ENCODE measurements at regions not wholly inside any gene's neighbourhood (a gene's known extent, or its start where the extent isn't known, plus 50 kb on each side); places are given as distances from the start of the nearest gene placed in this dataset.

GRCh38 chrX:120749141-120749846, 119.4 kb upstream of the C1GALT1C1 start:
- H3K27me3 Mint-ChIP-seq (ENCODE audit: low read depth) = peaks cover 24% of the 10 kb centered on the region
- Histone ChIP-seq H4K91ac (ENCODE audit: insufficient read length, low read depth, low read length) (no peak overlapping the region), H3K4me2 (ENCODE audit: insufficient read depth, insufficient read length, low read length) (no peak overlapping the region), H3K27ac (ENCODE audit: insufficient read length, low read depth, low read length) (no peak overlapping the region), H3K79me2 (ENCODE audit: insufficient read depth, low read length) (no peaks in the 10 kb centered on the region), H3K14ac (ENCODE audit: insufficient read depth, low read length) (no peak overlapping the region), H3K56ac (ENCODE audit: insufficient read length, low read depth, low read length) (no peak overlapping the region), H3K18ac (ENCODE audit: insufficient read length, low read depth, low read length) (no peak overlapping the region), H3K4ac (ENCODE audit: low read depth, low read length) (no peak overlapping the region), H2BK15ac (ENCODE audit: low read depth, low read length) (no peak overlapping the region), H4K20me1 (ENCODE audit: control insufficient read depth, insufficient read depth, insufficient read length) (no peaks in the 10 kb centered on the region), H3K4me1 (ENCODE audit: insufficient read depth, low read length) (no peaks in the 10 kb centered on the region), H3K27me3 (ENCODE audit: insufficient read depth, low read length) (no peaks in the 10 kb centered on the region), H3K23me2 (ENCODE audit: insufficient read length, low read depth, low read length, poor library complexity, severe bottlenecking) (no peaks in the 10 kb centered on the region), H2BK12ac (ENCODE audit: insufficient read length, low read depth, low read length) (no peak overlapping the region), H2AFZ (ENCODE audit: low read length) (no peak overlapping the region), H4K8ac (replicated peaks; ENCODE audit: insufficient read length, low read depth, low read length) (no peak overlapping the region), H3K9ac (ENCODE audit: extremely low read depth, insufficient read length, low read length) (no peak overlapping the region), H3K23ac (ENCODE audit: insufficient read length, low read depth, low read length) (no peak overlapping the region), H4K5ac (ENCODE audit: insufficient read length, low read depth, low read length) (no peak overlapping the region), H2BK120ac (ENCODE audit: low read depth, low read length, poor library complexity, severe bottlenecking) (no peak overlapping the region), H2BK5ac (ENCODE audit: insufficient read length, low read length) (no peak overlapping the region), H2AK5ac (ENCODE audit: insufficient read length, low read length) (no peak overlapping the region), H2BK20ac (ENCODE audit: low read depth, low read length, poor library complexity, severe bottlenecking) (no peak overlapping the region), H3K9me3 (ENCODE audit: control insufficient read depth, low read depth, low read length) (peaks cover 24% of the 10 kb centered on the region), H3K79me1 (ENCODE audit: insufficient read depth, low read depth, low read length, poor library complexity, severe bottlenecking) (no peaks in the 10 kb centered on the region), H3T11ph (ENCODE audit: low read length) (no peak overlapping the region)
- TF ChIP-seq CTCF (conservative IDR thresholded peaks at IDR 0.05) = no peak
- no peak overlapping the region for H3K4me3 Mint-ChIP-seq
- H3K4me1 Mint-ChIP-seq = peaks cover 5 to 18% of the 10 kb centered on the region in 2 experiments
- H3K27ac Mint-ChIP-seq = no peak overlapping the region
- H3K36me3 Mint-ChIP-seq (ENCODE audit: insufficient read depth in 1 of 3, low read depth in 3 of 3) = peaks cover 0 to 7% (median 2%) of the 10 kb centered on the region in 3 experiments; a peak in 4 of 7 replicates
- DNase-seq = no peak
- peaks cover 72 to 74% of the 10 kb centered on the region in 2 experiments for H3K9me3 Mint-ChIP-seq
- no CpG with 5 or more reads among the region's 4 CpGs for WGBS (ENCODE audit: extremely low coverage, insufficient read length, low lambda C conversion rate)
